DMS153 treated with DMSO at 0.1 percent for 48 hours (cell line): ENCODE measurements at regions not wholly inside any gene's neighbourhood (a gene's known extent, or its start where the extent isn't known, plus 50 kb on each side); places are given as distances from the start of the nearest gene placed in this dataset.

Source experiments
- DNase-seq: peaks from one replicate; lab custom pipeline; 2025; ENCODE audit not compliant: unreplicated experiment; lab: John Stamatoyannopoulos, UW

DNA sequence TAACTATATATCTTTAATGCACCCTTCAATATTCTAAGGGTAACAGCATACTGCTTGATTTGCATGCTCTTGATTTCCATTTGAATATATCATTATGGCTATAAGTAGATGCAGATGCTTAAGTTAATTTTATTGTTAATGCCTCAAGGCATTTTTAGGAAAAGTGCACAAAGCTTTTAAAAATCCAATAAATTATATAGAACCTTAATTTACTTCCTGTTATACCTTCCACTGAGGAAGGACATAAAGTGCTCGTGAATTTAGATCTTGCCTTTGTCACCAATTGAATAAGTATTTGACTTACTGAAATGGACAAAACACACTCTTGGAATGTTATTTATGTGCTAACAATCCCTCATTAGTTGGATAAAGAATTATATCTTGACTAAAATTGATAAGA is 276.7 kb upstream of the CCDC54 start:
- DNase-seq = no peak

- DNase-seq = no peak
Observed at GRCh38 chr3:107103786-107104185, 273.5 kb upstream of the CCDC54 start.

DNA sequence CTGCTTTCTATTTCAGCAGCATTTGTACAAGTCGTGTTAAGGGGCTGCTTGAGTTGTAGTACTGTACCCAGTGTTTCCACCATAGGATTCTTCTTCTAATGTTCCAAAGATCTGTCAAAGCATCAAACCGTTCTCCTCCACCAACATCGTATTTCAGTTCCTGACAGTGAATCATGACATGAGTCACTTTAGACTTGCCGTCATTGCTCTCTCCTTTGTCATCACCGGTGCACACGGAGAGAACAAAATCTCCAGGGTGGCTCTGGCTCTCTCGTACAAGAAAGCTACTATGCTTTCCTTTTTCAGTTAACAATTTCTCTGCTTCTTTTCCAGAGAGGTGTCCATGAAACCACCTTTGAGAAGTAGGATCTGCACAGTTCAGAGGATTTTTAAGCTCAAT is 270.9 kb upstream of the CCDC54 start:
- DNase-seq = no peak

- no peak for DNase-seq
Observed at GRCh38 chr3:107106907-107107306, 270.3 kb upstream of the CCDC54 start.

- DNase-seq = no peak
Observed at GRCh38 chr3:107110596-107111305, 266.5 kb upstream of the CCDC54 start.

DNA sequence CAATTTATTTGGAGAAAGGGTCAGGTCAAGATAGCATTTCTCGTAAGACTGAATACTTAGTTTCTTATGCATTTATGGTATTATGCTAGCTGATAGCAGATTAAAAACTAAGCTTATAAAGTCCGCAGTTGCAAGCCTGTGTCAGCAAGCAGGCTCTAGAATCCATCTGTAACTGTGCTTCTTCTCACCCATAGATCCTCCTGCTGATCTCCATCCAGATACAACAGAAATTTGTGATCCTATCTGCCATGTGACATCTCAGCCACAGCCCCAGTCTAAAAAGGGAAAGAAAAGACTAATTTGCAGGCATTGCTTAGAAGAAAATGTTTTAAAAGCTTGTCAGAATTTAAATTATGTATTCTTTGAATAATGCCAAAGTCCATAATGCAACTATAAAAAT is 265.4 kb upstream of the CCDC54 start:
- DNase-seq = no peak

DNA sequence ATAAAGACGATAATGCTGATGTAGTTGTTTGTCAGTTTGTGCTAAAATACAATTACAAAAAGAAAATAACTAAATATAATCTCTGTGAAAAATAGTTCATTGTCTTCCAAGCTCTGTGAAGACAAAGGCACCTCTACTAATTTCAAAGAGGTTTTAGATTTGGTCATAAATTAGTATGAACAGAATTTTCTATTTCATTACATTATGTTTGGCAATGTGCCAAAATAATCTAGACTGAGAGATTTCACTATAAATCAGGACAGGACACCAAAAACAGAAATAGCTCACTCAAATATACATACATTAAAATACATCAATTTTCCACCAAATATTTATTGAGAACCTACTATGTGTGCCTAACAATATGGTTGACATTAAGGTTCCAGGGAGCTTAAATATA is 264.9 kb upstream of the CCDC54 start:
- DNase-seq = no peak

- no peak for DNase-seq
Observed at GRCh38 chr3:107116251-107116650, 261.0 kb upstream of the CCDC54 start.

GRCh38 chr3:107117156-107117555 is 260.1 kb upstream of the CCDC54 start:
- no peak for DNase-seq

DNA sequence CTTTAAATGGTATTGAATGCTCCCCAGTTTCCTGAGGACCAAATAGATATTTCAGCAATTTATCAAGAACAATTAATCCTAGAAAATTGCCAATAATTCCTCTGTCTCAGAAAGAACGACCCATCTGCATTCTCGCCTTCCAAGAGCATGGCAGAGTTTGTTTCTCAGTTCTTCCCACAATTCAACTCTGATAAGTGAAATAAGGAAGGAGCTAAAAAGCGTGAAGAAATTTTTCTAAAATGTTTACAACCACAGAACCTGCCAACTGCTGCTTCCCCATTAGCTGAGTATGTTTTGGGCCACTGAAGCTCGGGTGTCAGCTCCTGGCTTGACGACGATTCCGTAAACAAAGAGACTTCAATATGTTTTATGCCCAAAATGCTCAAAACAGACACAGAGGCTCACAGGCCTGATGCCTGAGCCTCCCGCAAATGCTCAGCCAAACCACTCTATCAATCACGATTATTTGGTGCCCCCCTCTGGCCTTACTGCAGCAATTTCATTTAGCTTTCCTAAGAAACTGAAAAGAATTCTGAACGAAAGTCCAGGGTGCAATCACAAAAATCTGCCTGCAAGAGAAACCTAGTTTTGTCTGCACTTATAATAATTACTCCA is 259.2 kb upstream of the CCDC54 start:
- DNase-seq = no peak

DNA sequence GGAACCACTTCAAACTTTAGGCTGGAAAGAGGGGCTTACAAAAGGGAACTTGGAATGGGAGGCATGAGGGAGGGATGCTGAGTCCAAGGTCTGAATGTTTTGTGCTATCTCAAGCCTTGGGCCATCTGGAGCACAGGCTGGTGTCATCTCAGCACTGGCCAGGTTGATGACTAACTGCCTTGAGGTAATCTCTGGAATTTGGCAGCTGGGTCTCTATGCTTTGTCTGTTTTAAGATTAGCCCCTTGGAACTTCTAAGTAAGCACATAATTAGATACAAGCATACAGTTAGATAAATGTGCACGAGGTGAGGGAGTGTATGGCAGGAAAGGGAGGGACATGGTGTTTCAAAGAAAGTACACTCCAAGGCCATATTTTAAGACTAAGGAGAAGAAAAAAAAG is 252.4 kb upstream of the CCDC54 start:
- DNase-seq = no peak

GRCh38 chr3:107128946-107129345 is 248.3 kb upstream of the CCDC54 start:
- no peak for DNase-seq

- no peak for DNase-seq
Observed at GRCh38 chr3:107130089-107130700, 247.0 kb upstream of the CCDC54 start.

DNA sequence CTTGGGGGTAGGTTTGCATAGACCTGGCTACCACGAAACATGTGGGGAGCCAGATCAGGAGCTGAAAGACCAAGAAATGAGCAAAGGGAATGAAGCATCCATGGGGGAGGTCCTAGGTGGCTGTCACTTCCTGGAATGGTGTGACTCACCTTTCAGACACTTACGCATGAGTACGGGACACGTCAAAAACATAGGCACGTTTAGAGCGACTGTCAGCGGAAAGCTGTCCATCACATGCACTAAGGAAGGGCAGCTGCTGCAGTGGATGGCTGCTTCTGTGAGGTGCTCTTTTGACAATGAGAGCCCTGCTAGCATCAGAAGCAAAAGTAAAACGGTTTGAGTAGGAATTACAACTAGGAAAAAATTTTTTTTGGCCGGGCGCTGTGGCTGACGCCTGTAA is 244.6 kb upstream of the CCDC54 start:
- no peak for DNase-seq

DNA sequence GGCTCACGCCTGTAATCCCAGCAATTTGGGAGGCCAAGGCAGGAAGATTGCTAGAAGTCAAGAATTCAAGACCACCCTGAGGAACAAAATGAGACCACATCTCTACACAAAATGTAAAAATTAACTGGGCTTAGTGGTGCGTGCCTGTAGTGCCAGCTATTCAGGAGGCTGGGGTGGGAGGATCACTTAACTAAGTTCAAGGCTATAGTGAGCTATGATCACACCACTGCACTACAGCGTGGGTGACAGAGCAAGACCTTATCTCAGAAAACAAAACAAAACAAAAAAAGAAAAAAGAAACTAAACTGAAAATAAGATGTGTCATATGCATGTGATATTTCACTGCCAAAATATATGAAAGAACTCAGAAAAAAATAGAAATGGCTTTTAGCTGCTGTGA is 243.3 kb upstream of the CCDC54 start:
- DNase-seq = no peak

GRCh38 chr3:107142171-107142570 is 235.1 kb upstream of the CCDC54 start:
- no peak for DNase-seq

GRCh38 chr3:107142786-107143575 is 234.3 kb upstream of the CCDC54 start:
- no peak for DNase-seq

GRCh38 chr3:107150675-107151074 is 226.6 kb upstream of the CCDC54 start:
- DNase-seq = no peak

DNA sequence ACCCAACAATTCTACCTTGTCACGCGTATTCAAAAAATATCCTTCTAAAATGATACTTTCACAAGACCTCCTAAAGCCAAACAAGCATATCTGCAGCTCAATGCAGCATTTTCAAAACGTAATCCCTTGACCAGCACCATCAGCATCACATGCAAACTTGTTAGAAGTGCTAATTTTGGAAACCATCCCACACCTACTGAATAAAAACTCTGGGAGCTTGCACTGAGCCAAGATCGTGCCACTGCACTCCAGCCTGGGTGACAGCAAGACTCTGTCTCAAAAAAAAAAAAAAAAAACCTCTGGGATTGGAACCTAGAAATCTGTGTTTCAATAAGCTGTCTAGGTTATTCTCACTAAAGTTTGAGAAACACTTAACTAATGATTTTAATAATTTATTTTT is 223.3 kb upstream of the CCDC54 start:
- no peak for DNase-seq

DNA sequence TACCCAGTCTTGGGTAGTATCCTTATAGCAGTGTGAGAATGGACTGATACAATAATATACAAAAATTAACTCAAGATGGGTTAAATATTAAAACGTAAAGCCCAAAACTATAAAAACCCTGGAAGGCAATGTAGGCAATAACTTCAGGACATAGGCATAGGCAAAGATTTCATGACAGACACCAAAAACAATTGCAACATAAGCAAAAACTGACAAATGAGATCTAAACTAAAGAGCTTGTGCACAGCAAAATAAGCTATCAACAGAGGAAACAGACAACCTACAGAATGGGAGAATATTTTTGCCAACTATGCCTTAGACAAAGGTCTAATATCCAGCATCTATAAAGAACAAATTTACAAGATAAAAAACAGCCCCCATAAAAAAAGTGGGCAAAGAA is 204.8 kb upstream of the CCDC54 start:
- DNase-seq = no peak

DNA sequence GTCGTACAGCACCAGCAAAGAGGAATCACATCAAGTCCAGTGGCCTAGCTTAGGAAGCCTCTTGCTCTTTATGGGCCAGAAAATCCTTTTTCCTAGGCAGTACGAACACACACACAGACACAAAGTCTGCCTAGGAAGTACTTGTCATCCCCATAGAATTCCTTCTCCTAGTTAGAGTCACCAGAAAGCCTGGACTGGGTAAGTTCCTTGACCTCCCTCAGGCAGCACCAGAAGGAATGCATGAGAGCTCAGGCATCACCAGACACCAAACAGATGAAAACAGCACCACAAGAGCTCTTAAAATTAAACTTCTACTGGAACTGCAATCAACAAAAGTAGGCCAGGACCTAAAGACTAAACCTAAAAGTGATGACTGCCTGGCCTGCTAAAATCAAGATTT is 192.9 kb upstream of the CCDC54 start:
- DNase-seq = no peak

- no peak for DNase-seq
Observed at GRCh38 chr3:107188262-107188661, 189.0 kb upstream of the CCDC54 start.
